IMR-90 (cell line): ENCODE measurements at regions not wholly inside any gene's neighbourhood (a gene's known extent, or its start where the extent isn't known, plus 50 kb on each side); places are given as distances from the start of the nearest gene placed in this dataset.

Experiments
- ATAC-seq: fragments of 200-7000 bp; cut with Tn5 transposase; 2 replicates; pipeline ENCODE4 v1.9.1; 2020; ENCODE audit warnings: low read depth, mild to moderate bottlenecking, moderate library complexity
- BruUV-seq: library from RNA; stranded (reverse); fragments of 400-500 nt; replicated peaks from 2 replicates; lab custom pipeline; 2021; lab: Mats Ljungman, UMichigan
- CTCF ChIA-PET: fragments of 300-600 bp; formaldehyde crosslinking; extraction: SDS; loops from one replicate; lab custom pipeline; 2021; ENCODE audit warnings: antibody characterized with exemption; lab: Yijun Ruan, JAX
- POLR2A ChIA-PET: fragments of 300-600 bp; sonication (Branson Sonifier 250); formaldehyde crosslinking; loops from one replicate; lab custom pipeline; 2022; ENCODE audit warnings: antibody characterized with exemption; ENCODE audit not compliant: unreplicated experiment; lab: Charles Lee
- DNase-seq: peaks from one replicate; pipeline ENCODE4 v3.0.0; 2013
- H2AFZ ChIP-seq: replicated peaks from 2 replicates; pipeline ENCODE3; 2013; ENCODE audit warnings: low read length, mild to moderate bottlenecking; ENCODE audit not compliant: poor library complexity
- H2AK5ac ChIP-seq: 2 replicates; pipeline ENCODE4 v1.6.1; 2013; ENCODE audit warnings: low read depth, low read length, inconsistent platforms
- H2AK9ac ChIP-seq: replicated peaks from 2 replicates; pipeline ENCODE3; 2013; ENCODE audit warnings: mild to moderate bottlenecking, low read depth, low read length, moderate library complexity; ENCODE audit not compliant: poor library complexity
- H2BK120ac ChIP-seq: 2 replicates; pipeline ENCODE4 v1.6.1; 2013; ENCODE audit warnings: low read depth, low read length, inconsistent platforms
- H2BK15ac ChIP-seq: 3 replicates; pipeline ENCODE4 v1.6.1; 2013; ENCODE audit warnings: low read depth, low read length, inconsistent platforms
- H2BK20ac ChIP-seq: 2 replicates; pipeline ENCODE4 v1.6.1; 2013; ENCODE audit warnings: low read depth, mild to moderate bottlenecking, inconsistent platforms, low read length, moderate library complexity
- H2BK5ac ChIP-seq: 2 replicates; pipeline ENCODE4 v1.6.1; 2013; ENCODE audit warnings: mild to moderate bottlenecking, low read depth, low read length, inconsistent platforms; ENCODE audit not compliant: poor library complexity, severe bottlenecking
- H3K14ac ChIP-seq: replicated peaks from 2 replicates; pipeline ENCODE4 v1.6.1; 2013; ENCODE audit warnings: low read depth, low read length, inconsistent platforms
- H3K18ac ChIP-seq: 2 replicates; pipeline ENCODE4 v1.6.1; 2013; ENCODE audit warnings: low read depth, low read length, control low read depth
- H3K23ac ChIP-seq: 2 replicates; pipeline ENCODE4 v1.6.1; 2013; ENCODE audit warnings: low read depth, low read length, inconsistent platforms
- H3K27ac ChIP-seq: 2 replicates; pipeline ENCODE4 v1.5.1; 2013; ENCODE audit warnings: mild to moderate bottlenecking, control low read depth, low read length; ENCODE audit not compliant: insufficient read depth
- H3K27me3 ChIP-seq: 2 replicates; pipeline ENCODE4 v1.6.1; 2013; ENCODE audit warnings: low read length; ENCODE audit not compliant: control insufficient read depth, insufficient read depth
- H3K36me3 ChIP-seq: 2 replicates; pipeline ENCODE4 v1.6.1; 2013; ENCODE audit warnings: low read length, mixed read lengths; ENCODE audit not compliant: control insufficient read depth, insufficient read depth
- H3K4ac ChIP-seq: 2 replicates; pipeline ENCODE4 v1.6.1; 2013; ENCODE audit warnings: low read depth, low read length, inconsistent platforms
- H3K4me1 ChIP-seq: 2 replicates; pipeline ENCODE4 v1.6.1; 2013; ENCODE audit warnings: low read length, mixed read lengths; ENCODE audit not compliant: control insufficient read depth, insufficient read depth
- H3K4me2 ChIP-seq: 2 replicates; pipeline ENCODE4 v1.6.1; 2013; ENCODE audit warnings: low read depth, mild to moderate bottlenecking, control low read depth, low read length, moderate library complexity
- H3K4me3 ChIP-seq: 2 replicates; pipeline ENCODE4 v1.5.1; 2013; ENCODE audit warnings: low read depth, mild to moderate bottlenecking, control low read depth, low read length, moderate library complexity; ENCODE audit not compliant: insufficient read depth
- H3K56ac ChIP-seq: 2 replicates; pipeline ENCODE4 v1.6.1; 2013; ENCODE audit warnings: low read length, inconsistent platforms; ENCODE audit not compliant: insufficient read depth; ENCODE audit errors: extremely low read depth
- H3K79me1 ChIP-seq, 2 experiments: 2 replicates each; pipeline ENCODE4 v1.6.1; 2013; ENCODE audit warnings: low read length in 2 of 2, inconsistent platforms in 1 of 2, low read depth in 1 of 2
- H3K9ac ChIP-seq: 2 replicates; pipeline ENCODE4 v1.6.1; 2013; ENCODE audit warnings: low read depth, low read length, control low read depth
- H3K9me1 ChIP-seq: 2 replicates; pipeline ENCODE4 v1.6.1; 2013; ENCODE audit warnings: low read length, inconsistent platforms; ENCODE audit not compliant: insufficient read depth
- H3K9me3 ChIP-seq: 2 replicates; pipeline ENCODE4 v1.6.1; 2013; ENCODE audit warnings: low read length; ENCODE audit not compliant: control insufficient read depth, insufficient read depth
- H4K20me1 ChIP-seq: 2 replicates; pipeline ENCODE4 v1.6.1; 2013; ENCODE audit warnings: low read length, inconsistent platforms; ENCODE audit not compliant: insufficient read depth
- H4K5ac ChIP-seq: 2 replicates; pipeline ENCODE4 v1.6.1; 2013; ENCODE audit warnings: mild to moderate bottlenecking, low read depth, low read length, control low read depth
- H4K8ac ChIP-seq, 2 experiments: 2 replicates each; pipeline ENCODE4 v1.6.1; 2013; ENCODE audit warnings: low read depth in 2 of 2, low read length in 2 of 2, control low read depth in 1 of 2, inconsistent platforms in 1 of 2
- H4K91ac ChIP-seq: 2 replicates; pipeline ENCODE4 v1.6.1; 2013; ENCODE audit warnings: low read depth, low read length, inconsistent platforms; ENCODE audit not compliant: insufficient read depth
- BHLHE40 ChIP-seq: fragments of 150-350 bp; IDR thresholded peaks from 2 replicates; pipeline ENCODE4 v1.6.1; 2016; ENCODE audit warnings: mild to moderate bottlenecking, low read depth, low read length
- CEBPB ChIP-seq: IDR thresholded peaks from 2 replicates; pipeline ENCODE4 v1.6.1; 2012; ENCODE audit warnings: low read depth, low read length, improper control_type of control experiment
- CHD1 ChIP-seq: IDR thresholded peaks from 2 replicates; pipeline ENCODE4 v1.6.1; 2012; ENCODE audit warnings: low read depth, low read length, improper control_type of control experiment
- FOS ChIP-seq: fragments of 150-350 bp; IDR thresholded peaks from 2 replicates; pipeline ENCODE4 v1.6.1; 2016; ENCODE audit warnings: low read depth, low read length
- MAFK ChIP-seq: IDR thresholded peaks from 2 replicates; pipeline ENCODE4 v1.6.1; 2012; ENCODE audit warnings: low read depth, low read length, improper control_type of control experiment
- MAZ ChIP-seq: IDR thresholded peaks from 2 replicates; pipeline ENCODE4 v1.6.1; 2012; ENCODE audit warnings: low read depth, mild to moderate bottlenecking, low read length, improper control_type of control experiment, moderate library complexity, borderline replicate concordance
- MXI1 ChIP-seq: IDR thresholded peaks from 2 replicates; pipeline ENCODE4 v1.6.1; 2012; ENCODE audit warnings: low read depth, mild to moderate bottlenecking, low read length, moderate library complexity, borderline replicate concordance
- POLR2A ChIP-seq: IDR thresholded peaks from 2 replicates; pipeline ENCODE4 v1.6.1; 2012; ENCODE audit warnings: mild to moderate bottlenecking, low read depth, low read length
- RAD21 ChIP-seq: IDR thresholded peaks from 2 replicates; pipeline ENCODE4 v1.6.1; 2012; ENCODE audit warnings: low read length, improper control_type of control experiment
- RCOR1 ChIP-seq: IDR thresholded peaks from 2 replicates; pipeline ENCODE4 v1.6.1; 2012; ENCODE audit warnings: mild to moderate bottlenecking, low read length, improper control_type of control experiment; ENCODE audit not compliant: insufficient replicate concordance
- RFX5 ChIP-seq: IDR thresholded peaks from 2 replicates; pipeline ENCODE4 v1.8.0; 2012; ENCODE audit warnings: low read depth, mild to moderate bottlenecking, low read length, moderate library complexity
- whole genome bisulfite sequencing, 2 experiments: methylation state at CpG; one replicate each; pipeline versions ENCODE4 v1.1.5 to v1.1.7; 2013; ENCODE audit warnings: missing lambda C conversion rate in 2 of 2; ENCODE audit not compliant: insufficient read length in 1 of 2; ENCODE audit errors: extremely low coverage in 2 of 2; 5-methylcytosine and 5-hydroxymethylcytosine counted together
- dilution Hi-C: fragments of 300-500 bp; cut with HindIII; formaldehyde crosslinking; loops from one replicate; pipeline ENCODE4 v1.14.3; 2018; ENCODE audit warnings: low sequenced_read_pairs; ENCODE audit not compliant: unreplicated experiment
- in situ Hi-C: fragments of 300-500 bp; cut with MboI; formaldehyde crosslinking; loops from 3 replicates; pipeline ENCODE4 v1.14.3; 2019; ENCODE audit warnings: low sequenced_read_pairs, inconsistent platforms, mixed read lengths
- intact Hi-C: fragments of 100-400 bp; cut with micrococcal nuclease; formaldehyde crosslinking; loops from 2 replicates; pipeline ENCODE4 v1.10.0; 2022
- TF ChIP-seq, protein P1 (sequence below): conservative IDR thresholded peaks from 2 replicates; pipeline ENCODE4 v1.5.1; 2012; ENCODE audit warnings: mild to moderate bottlenecking, low read depth, low read length, improper control_type of control experiment

DNA sequence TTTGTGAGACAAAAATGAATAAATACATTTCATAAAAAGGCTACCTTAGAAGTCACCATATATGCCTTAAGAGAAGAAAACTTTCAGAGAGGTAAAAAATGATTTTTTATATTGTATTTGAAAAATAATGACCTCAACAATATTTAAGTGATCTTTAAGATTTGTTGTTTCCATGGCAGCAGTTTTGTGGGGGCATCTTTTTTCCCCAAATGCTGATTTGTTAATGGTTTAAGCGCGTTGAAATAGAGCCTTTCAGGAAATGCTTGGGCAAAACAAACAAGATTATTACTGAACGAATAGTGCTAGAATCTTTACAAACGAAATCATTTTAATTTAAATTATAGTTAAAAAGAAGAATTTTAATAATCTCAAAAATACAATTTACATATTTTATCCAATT, 103.1 kb upstream of the MYO16 start:
- H3K27ac ChIP-seq, result no peak overlapping the region
- H3K9me1 ChIP-seq, result no peaks in the 10 kb centered on the region
- H2AK9ac ChIP-seq, result no peak overlapping the region
- no peak for ATAC-seq
- no TSS peak for BruUV-seq
- no peak overlapping the region for H3K4me3 ChIP-seq
- H4K5ac ChIP-seq, result no peak overlapping the region
- H3K27me3 ChIP-seq, result no peaks in the 10 kb centered on the region
- no peak overlapping the region for H3K4ac ChIP-seq
- ChIA-PET POLR2A (no interaction called here), CTCF (no interaction called here)
- no peak overlapping the region for H2BK15ac ChIP-seq
- intact Hi-C loops, result no loop called here
- no peak overlapping the region for H4K91ac ChIP-seq
- TF ChIP-seq RAD21 (no peak), FOS (no peak), POLR2A (no peak), MXI1 (no peak), RCOR1 (no peak), BHLHE40 (no peak), RFX5 (no peak), CHD1 (no peak), MAFK (no peak), CEBPB (no peak), MAZ (no peak)
- TF ChIP-seq, protein P1, sequence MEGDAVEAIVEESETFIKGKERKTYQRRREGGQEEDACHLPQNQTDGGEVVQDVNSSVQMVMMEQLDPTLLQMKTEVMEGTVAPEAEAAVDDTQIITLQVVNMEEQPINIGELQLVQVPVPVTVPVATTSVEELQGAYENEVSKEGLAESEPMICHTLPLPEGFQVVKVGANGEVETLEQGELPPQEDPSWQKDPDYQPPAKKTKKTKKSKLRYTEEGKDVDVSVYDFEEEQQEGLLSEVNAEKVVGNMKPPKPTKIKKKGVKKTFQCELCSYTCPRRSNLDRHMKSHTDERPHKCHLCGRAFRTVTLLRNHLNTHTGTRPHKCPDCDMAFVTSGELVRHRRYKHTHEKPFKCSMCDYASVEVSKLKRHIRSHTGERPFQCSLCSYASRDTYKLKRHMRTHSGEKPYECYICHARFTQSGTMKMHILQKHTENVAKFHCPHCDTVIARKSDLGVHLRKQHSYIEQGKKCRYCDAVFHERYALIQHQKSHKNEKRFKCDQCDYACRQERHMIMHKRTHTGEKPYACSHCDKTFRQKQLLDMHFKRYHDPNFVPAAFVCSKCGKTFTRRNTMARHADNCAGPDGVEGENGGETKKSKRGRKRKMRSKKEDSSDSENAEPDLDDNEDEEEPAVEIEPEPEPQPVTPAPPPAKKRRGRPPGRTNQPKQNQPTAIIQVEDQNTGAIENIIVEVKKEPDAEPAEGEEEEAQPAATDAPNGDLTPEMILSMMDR, result no peak
- H2AFZ ChIP-seq, result no peak overlapping the region
- no peak overlapping the region for H4K8ac ChIP-seq
- no peaks in the 10 kb centered on the region for H4K20me1 ChIP-seq
- no peak overlapping the region for H3K14ac ChIP-seq
- H3K18ac ChIP-seq, result no peak overlapping the region
- no peak overlapping the region for H3K56ac ChIP-seq
- H3K23ac ChIP-seq, result no peak overlapping the region
- H2AK5ac ChIP-seq, result no peak overlapping the region
- no peak overlapping the region for H2BK120ac ChIP-seq
- no peak for DNase-seq
- in situ Hi-C loops, result no loop called here
- H3K79me1 ChIP-seq, result no peaks in the 10 kb centered on the region
- H3K9me3 ChIP-seq, result no peaks in the 10 kb centered on the region
- WGBS, 2 experiments, result no CpG with 5 or more reads among the region's 4 CpGs
- H3K4me1 ChIP-seq, result no peaks in the 10 kb centered on the region
- no peak overlapping the region for H2BK20ac ChIP-seq
- no peak overlapping the region for H2BK5ac ChIP-seq
- no peak overlapping the region for H3K9ac ChIP-seq
- H3K36me3 ChIP-seq, result no peaks in the 10 kb centered on the region
- no peak overlapping the region for H3K4me2 ChIP-seq
- dilution Hi-C loops, result no loop called here
